Keratinocyte (primary cell): ENCODE measurements at regions not wholly inside any gene's neighbourhood (a gene's known extent, or its start where the extent isn't known, plus 50 kb on each side); places are given as distances from the start of the nearest gene placed in this dataset.

Source experiments
- DNase-seq: peaks from one replicate; pipeline ENCODE4 v3.0.0-alpha.2; 2011; ENCODE audit warnings: low read depth, missing footprints, low spot score
- FAIRE-seq: peaks from 2 replicates; lab custom pipeline; 2011; peaks lifted over from hg19 to GRCh38; lab: Jason Lieb, UNC
- H2AFZ ChIP-seq: 2 replicates; pipeline ENCODE4 v1.6.0; 2012; ENCODE audit warnings: low read length, control low read depth, inconsistent platforms; ENCODE audit not compliant: control insufficient read depth
- H3K27ac ChIP-seq: 2 replicates; pipeline ENCODE4 v1.5.1; 2011; ENCODE audit warnings: low read length; ENCODE audit not compliant: control insufficient read depth, insufficient read depth
- H3K27me3 ChIP-seq: 3 replicates; pipeline ENCODE4 v1.6.0; 2011; ENCODE audit warnings: low read length; ENCODE audit not compliant: control insufficient read depth, insufficient read depth; ENCODE audit errors: extremely low read depth
- H3K36me3 ChIP-seq, 2 experiments: 2 replicates in 1 of 2; 3 replicates in 1 of 2; pipeline ENCODE4 v1.5.1; 2011; ENCODE audit warnings: low read length in 2 of 2, mild to moderate bottlenecking in 1 of 2; ENCODE audit not compliant: control insufficient read depth in 2 of 2, insufficient read depth in 2 of 2; ENCODE audit errors: extremely low read depth in 1 of 2
- H3K4me1 ChIP-seq: 3 replicates; pipeline ENCODE4 v1.5.1; 2011; ENCODE audit warnings: low read length; ENCODE audit not compliant: control insufficient read depth, insufficient read depth; ENCODE audit errors: extremely low read depth
- H3K4me2 ChIP-seq: 3 replicates; pipeline ENCODE4 v1.6.0; 2011; ENCODE audit warnings: low read depth, low read length; ENCODE audit not compliant: control insufficient read depth, insufficient read depth; ENCODE audit errors: extremely low read depth
- H3K4me3 ChIP-seq, 3 experiments: fragments of 200-600 bp in 1 of 3; sonication (generic) in 1 of 3; 2 replicates in 2 of 3; 3 replicates in 1 of 3; pipeline ENCODE4 v1.5.1; 2011 to 2016; ENCODE audit warnings: low read length in 3 of 3, mild to moderate bottlenecking in 3 of 3, control low read depth in 2 of 3, inconsistent platforms in 1 of 3, low read depth in 1 of 3, mixed read lengths in 1 of 3, mixed run types in 1 of 3, moderate library complexity in 1 of 3; ENCODE audit not compliant: control insufficient read depth in 2 of 3, insufficient read depth in 2 of 3; ENCODE audit errors: extremely low read depth in 1 of 3
- H3K79me2 ChIP-seq: 2 replicates; pipeline ENCODE4 v1.6.0; 2012; ENCODE audit warnings: low read length; ENCODE audit not compliant: control insufficient read depth, insufficient read depth
- H3K9ac ChIP-seq: 3 replicates; pipeline ENCODE4 v1.6.0; 2011; ENCODE audit warnings: low read length; ENCODE audit not compliant: control insufficient read depth, insufficient read depth; ENCODE audit errors: extremely low read depth
- H3K9me1 ChIP-seq: 3 replicates; pipeline ENCODE4 v1.6.0; 2011; ENCODE audit warnings: low read length; ENCODE audit not compliant: control insufficient read depth, insufficient read depth; ENCODE audit errors: extremely low read depth
- H3K9me3 ChIP-seq: 2 replicates; pipeline ENCODE4 v1.5.1; 2012; ENCODE audit warnings: low read depth, low read length; ENCODE audit not compliant: control insufficient read depth
- H4K20me1 ChIP-seq: 3 replicates; pipeline ENCODE4 v1.6.0; 2011; ENCODE audit warnings: low read length; ENCODE audit not compliant: control insufficient read depth, insufficient read depth; ENCODE audit errors: extremely low read depth
- CTCF ChIP-seq, 3 experiments: IDR thresholded peaks in 1 of 3; conservative IDR thresholded peaks in 1 of 3; optimal IDR thresholded peaks in 1 of 3; 2 replicates in 2 of 3; 3 replicates in 1 of 3; pipeline versions ENCODE3 to v1.5.1; 2011; ENCODE audit warnings: low read length in 3 of 3, mild to moderate bottlenecking in 3 of 3, moderate library complexity in 2 of 3, control low read depth in 1 of 3, inconsistent platforms in 1 of 3; ENCODE audit not compliant: insufficient read depth in 2 of 3; ENCODE audit errors: extremely low read depth in 1 of 3
- EZH2 ChIP-seq: IDR thresholded peaks from one replicate; pipeline ENCODE4 v1.6.1; 2012; ENCODE audit warnings: inconsistent platforms, mild to moderate bottlenecking, low read length, moderate library complexity
- dilution Hi-C: fragments of 300-500 bp; cut with MboI; formaldehyde crosslinking; loops from one replicate; pipeline ENCODE4 v1.7.0; 2020; ENCODE audit warnings: low sequenced_read_pairs; ENCODE audit not compliant: extremely low pct_ligation_motif_present

GRCh38 chr2:146385031-146385430 lies 1459.8 kb upstream of the ACVR2A start:
- H3K27ac ChIP-seq, result no peak overlapping the region
- no peaks in the 10 kb centered on the region for H3K4me1 ChIP-seq
- no peak overlapping the region for H2AFZ ChIP-seq
- no peaks in the 10 kb centered on the region for H3K36me3 ChIP-seq
- H3K79me2 ChIP-seq, result no peaks in the 10 kb centered on the region
- H3K4me3 ChIP-seq, result no peak overlapping the region
- H3K9me1 ChIP-seq, result no peaks in the 10 kb centered on the region
- H3K9ac ChIP-seq, result no peak overlapping the region
- H3K27me3 ChIP-seq, result no peaks in the 10 kb centered on the region
- DNase-seq (no peak), FAIRE-seq (no peak)
- no peaks in the 10 kb centered on the region for H4K20me1 ChIP-seq
- dilution Hi-C loops, result no loop called here
- no peak overlapping the region for H3K4me2 ChIP-seq
- TF ChIP-seq CTCF (optimal IDR thresholded peaks at IDR 0.05 in 1 of 3, IDR thresholded peaks at IDR 0.05 in 1 of 3, conservative IDR thresholded peaks at IDR 0.05 in 1 of 3; ENCODE audit: extremely low read depth in 1 of 3, insufficient read depth in 2 of 3, low read length in 3 of 3) (no peak), EZH2 (no peak)
- H3K9me3 ChIP-seq, result no peaks in the 10 kb centered on the region

GRCh38 chr2:146376511-146377064 lies 1468.2 kb upstream of the ACVR2A start:
- H3K9me1 ChIP-seq, result no peaks in the 10 kb centered on the region
- H3K4me3 ChIP-seq, result no peak overlapping the region
- FAIRE-seq (no peak), DNase-seq (no peak)
- H3K27me3 ChIP-seq, result no peaks in the 10 kb centered on the region
- H3K4me2 ChIP-seq, result no peak overlapping the region
- TF ChIP-seq EZH2 (no peak), CTCF (optimal IDR thresholded peaks at IDR 0.05 in 1 of 3, IDR thresholded peaks at IDR 0.05 in 1 of 3, conservative IDR thresholded peaks at IDR 0.05 in 1 of 3; ENCODE audit: extremely low read depth in 1 of 3, insufficient read depth in 2 of 3, low read length in 3 of 3) (no peak)
- H3K36me3 ChIP-seq, result no peaks in the 10 kb centered on the region
- H3K4me1 ChIP-seq, result no peaks in the 10 kb centered on the region
- H3K27ac ChIP-seq, result no peak overlapping the region
- H3K79me2 ChIP-seq, result no peaks in the 10 kb centered on the region
- dilution Hi-C loops, result no loop called here
- no peaks in the 10 kb centered on the region for H4K20me1 ChIP-seq
- no peak overlapping the region for H3K9ac ChIP-seq
- H2AFZ ChIP-seq, result no peak overlapping the region
- no peaks in the 10 kb centered on the region for H3K9me3 ChIP-seq
